GM18873 (cell line): ENCODE measurements at regions not wholly inside any gene's neighbourhood (a gene's known extent, or its start where the extent isn't known, plus 50 kb on each side); places are given as distances from the start of the nearest gene placed in this dataset.
"Not testable (repeated sequence)": the region's sequence is repeated elsewhere in the genome, so short reads cannot be mapped to it uniquely, and the experiment has no call there.

ENCODE experiments used
- ATAC-seq: cut with Tn5 transposase; IDR thresholded peaks from one replicate; pipeline ENCODE4 v1.9.1; 2021; ENCODE audit warnings: mild to moderate bottlenecking, moderate library complexity, moderate number of reproducible peaks; ENCODE audit not compliant: unreplicated experiment, low FRiP score

GRCh38 chr4:136036744-136037143 is 1495.5 kb downstream of the PCDH18 start:
- ATAC-seq = no peak

GRCh38 chr4:136032391-136032790 is 1499.9 kb downstream of the PCDH18 start:
- no peak for ATAC-seq

- ATAC-seq = no peak
Measured at GRCh38 chr4:136025540-136025939, 1506.8 kb downstream of the PCDH18 start.

GRCh38 chr4:136017556-136017955 is 1514.7 kb downstream of the PCDH18 start:
- ATAC-seq = no peak

- ATAC-seq = no peak
Measured at GRCh38 chr4:136012220-136012619, 1520.1 kb downstream of the PCDH18 start.

- ATAC-seq = no peak
Measured at GRCh38 chr4:136009258-136009832, 1522.9 kb downstream of the PCDH18 start.

GRCh38 chr4:136007991-136008390 is 1524.3 kb downstream of the PCDH18 start:
- no peak for ATAC-seq

- no peak for ATAC-seq
Measured at GRCh38 chr4:136002316-136002715, 1530.0 kb downstream of the PCDH18 start.

GRCh38 chr4:136001791-136002190 is 1530.5 kb downstream of the PCDH18 start:
- no peak for ATAC-seq

GRCh38 chr4:136000246-136000645 is 1532.0 kb downstream of the PCDH18 start:
- no peak for ATAC-seq

- ATAC-seq = no peak
Measured at GRCh38 chr4:135994360-135994759, 1537.9 kb downstream of the PCDH18 start.

GRCh38 chr4:135976860-135977259 is 1555.4 kb downstream of the PCDH18 start:
- ATAC-seq = no peak

- no peak for ATAC-seq
Measured at GRCh38 chr4:135966936-135967335, 1565.4 kb downstream of the PCDH18 start.

GRCh38 chr4:135963009-135963408 is 1569.3 kb downstream of the PCDH18 start:
- no peak for ATAC-seq

GRCh38 chr4:135949931-135950330 is 1582.4 kb downstream of the PCDH18 start:
- no peak for ATAC-seq

- no peak for ATAC-seq
Measured at GRCh38 chr4:135948797-135949196, 1583.5 kb downstream of the PCDH18 start.

- no peak for ATAC-seq
Measured at GRCh38 chr4:135941671-135942070, 1590.6 kb downstream of the PCDH18 start.

- ATAC-seq = no peak
Measured at GRCh38 chr4:135934026-135934425, 1598.3 kb downstream of the PCDH18 start.

GRCh38 chr4:135927651-135928050 is 1604.6 kb downstream of the PCDH18 start:
- ATAC-seq = no peak

- no peak for ATAC-seq
Measured at GRCh38 chr4:135921081-135921480, 1611.2 kb downstream of the PCDH18 start.

GRCh38 chr4:135917011-135917410 is 1615.3 kb downstream of the PCDH18 start:
- no peak for ATAC-seq

- no peak for ATAC-seq
Measured at GRCh38 chr4:135900956-135901355, 1631.3 kb downstream of the PCDH18 start.

- ATAC-seq = not testable (repeated sequence)
Measured at GRCh38 chr4:135864304-135864703, 1662.7 kb upstream of the PABPC4L start.
